H9 (cell line): ENCODE measurements at regions not wholly inside any gene's neighbourhood (a gene's known extent, or its start where the extent isn't known, plus 50 kb on each side); places are given as distances from the start of the nearest gene placed in this dataset.

Experiments
- DNase-seq: peaks from one replicate; pipeline ENCODE4 v3.0.0-alpha.2; 2017
- H2AFZ ChIP-seq: one replicate; pipeline ENCODE4 v1.6.1; 2013; ENCODE audit warnings: mild to moderate bottlenecking, low read length, control low read depth, moderate library complexity
- H2AK5ac ChIP-seq: 2 replicates; pipeline ENCODE4 v1.6.1; 2013; ENCODE audit warnings: low read length, control low read depth, mixed read lengths; ENCODE audit not compliant: insufficient read length
- H2BK120ac ChIP-seq: one replicate; pipeline ENCODE4 v1.6.1; 2013; ENCODE audit warnings: low read depth, mild to moderate bottlenecking, low read length, control low read depth, inconsistent platforms; ENCODE audit not compliant: poor library complexity, severe bottlenecking
- H2BK12ac ChIP-seq: 2 replicates; pipeline ENCODE4 v1.6.1; 2013; ENCODE audit warnings: low read length, control low read depth, mixed read lengths, low read depth; ENCODE audit not compliant: insufficient read length
- H2BK15ac ChIP-seq: 2 replicates; pipeline ENCODE4 v1.6.1; 2013; ENCODE audit warnings: low read depth, low read length, control low read depth
- H2BK20ac ChIP-seq: one replicate; pipeline ENCODE4 v1.6.1; 2013; ENCODE audit warnings: low read depth, mild to moderate bottlenecking, low read length, control low read depth, inconsistent platforms; ENCODE audit not compliant: poor library complexity, severe bottlenecking
- H2BK5ac ChIP-seq: 2 replicates; pipeline ENCODE4 v1.6.1; 2013; ENCODE audit warnings: low read length, control low read depth, mixed read lengths; ENCODE audit not compliant: insufficient read length
- H3K14ac ChIP-seq: 2 replicates; pipeline ENCODE4 v1.6.1; 2013; ENCODE audit warnings: low read length, control low read depth; ENCODE audit not compliant: insufficient read depth
- H3K18ac ChIP-seq: 2 replicates; pipeline ENCODE4 v1.6.1; 2013; ENCODE audit warnings: low read depth, mild to moderate bottlenecking, mixed read lengths, low read length, control low read depth; ENCODE audit not compliant: insufficient read length
- H3K23ac ChIP-seq: 2 replicates; pipeline ENCODE4 v1.6.1; 2013; ENCODE audit warnings: low read length, control low read depth, mixed read lengths, low read depth; ENCODE audit not compliant: insufficient read length
- H3K23me2 ChIP-seq: 2 replicates; pipeline ENCODE4 v1.6.1; 2013; ENCODE audit warnings: low read depth, mild to moderate bottlenecking, mixed read lengths, low read length, control low read depth; ENCODE audit not compliant: insufficient read length, poor library complexity, severe bottlenecking
- H3K27ac ChIP-seq: 2 replicates; pipeline ENCODE4 v1.5.1; 2013; ENCODE audit warnings: low read length, control low read depth, mixed read lengths, low read depth; ENCODE audit not compliant: insufficient read length
- H3K27me3 ChIP-seq: 2 replicates; pipeline ENCODE4 v1.6.1; 2013; ENCODE audit warnings: low read length, control low read depth, inconsistent platforms; ENCODE audit not compliant: insufficient read depth
- H3K4ac ChIP-seq: 2 replicates; pipeline ENCODE4 v1.6.1; 2013; ENCODE audit warnings: low read depth, mild to moderate bottlenecking, control low read depth, inconsistent platforms, low read length, moderate library complexity
- H3K4me1 ChIP-seq: 2 replicates; pipeline ENCODE4 v1.6.1; 2013; ENCODE audit warnings: low read length, control low read depth, inconsistent platforms; ENCODE audit not compliant: insufficient read depth
- H3K4me2 ChIP-seq: 2 replicates; pipeline ENCODE4 v1.6.1; 2013; ENCODE audit warnings: low read length, control low read depth, mixed read lengths; ENCODE audit not compliant: insufficient read length, insufficient read depth
- H3K56ac ChIP-seq: 2 replicates; pipeline ENCODE4 v1.6.1; 2013; ENCODE audit warnings: low read depth, mild to moderate bottlenecking, mixed read lengths, low read length, control low read depth; ENCODE audit not compliant: insufficient read length
- H3K79me1 ChIP-seq: 2 replicates; pipeline ENCODE4 v1.6.1; 2013; ENCODE audit warnings: low read depth, mild to moderate bottlenecking, moderate library complexity, low read length, control low read depth, inconsistent platforms; ENCODE audit not compliant: insufficient read depth, poor library complexity, severe bottlenecking
- H3K79me2 ChIP-seq: 2 replicates; pipeline ENCODE4 v1.6.1; 2013; ENCODE audit warnings: low read length, control low read depth, inconsistent platforms; ENCODE audit not compliant: insufficient read depth
- H3K9ac ChIP-seq: 2 replicates; pipeline ENCODE4 v1.6.1; 2013; ENCODE audit warnings: low read length, control low read depth, mixed read lengths; ENCODE audit not compliant: insufficient read length; ENCODE audit errors: extremely low read depth
- H3K9me3 ChIP-seq: one replicate; pipeline ENCODE4 v1.6.1; 2013; ENCODE audit warnings: low read depth, low read length, inconsistent platforms; ENCODE audit not compliant: control insufficient read depth
- H3T11ph ChIP-seq: one replicate; pipeline ENCODE4 v1.6.1; 2013; ENCODE audit warnings: mild to moderate bottlenecking, low read length, control low read depth, inconsistent platforms
- H4K20me1 ChIP-seq: one replicate; pipeline ENCODE4 v1.6.1; 2013; ENCODE audit not compliant: control insufficient read depth, insufficient read length, insufficient read depth
- H4K5ac ChIP-seq: 2 replicates; pipeline ENCODE4 v1.6.1; 2013; ENCODE audit warnings: low read depth, mild to moderate bottlenecking, mixed read lengths, low read length, control low read depth; ENCODE audit not compliant: insufficient read length
- H4K8ac ChIP-seq: replicated peaks from 2 replicates; pipeline ENCODE4 v1.6.1; 2013; ENCODE audit warnings: low read length, control low read depth, mixed read lengths, low read depth; ENCODE audit not compliant: insufficient read length
- H4K91ac ChIP-seq: 2 replicates; pipeline ENCODE4 v1.6.1; 2013; ENCODE audit warnings: low read depth, mild to moderate bottlenecking, moderate library complexity, mixed read lengths, low read length, control low read depth; ENCODE audit not compliant: insufficient read length
- H3K27ac Mint-ChIP-seq, 3 experiments: 2 replicates in 2 of 3; 3 replicates in 1 of 3; pipeline ENCODE4 v1.8.0; 2020 to 2021; ENCODE audit warnings: mixed read lengths in 3 of 3, mild to moderate bottlenecking in 1 of 3, moderate library complexity in 1 of 3
- H3K27me3 Mint-ChIP-seq: 2 replicates; pipeline ENCODE4 v1.8.0; 2021; ENCODE audit warnings: low read depth, mild to moderate bottlenecking, moderate library complexity, mixed read lengths
- H3K36me3 Mint-ChIP-seq, 3 experiments: 2 replicates in 2 of 3; 3 replicates in 1 of 3; pipeline ENCODE4 v1.8.0; 2020 to 2021; ENCODE audit warnings: low read depth in 3 of 3, mixed read lengths in 3 of 3; ENCODE audit not compliant: insufficient read depth in 1 of 3
- H3K4me1 Mint-ChIP-seq, 2 experiments: 2 replicates each; pipeline ENCODE4 v1.8.0; 2020; ENCODE audit warnings: mixed read lengths in 2 of 2
- H3K4me3 Mint-ChIP-seq, 2 experiments: 2 replicates in 1 of 2; 3 replicates in 1 of 2; pipeline ENCODE4 v1.8.0; 2020 to 2021; ENCODE audit warnings: mild to moderate bottlenecking in 2 of 2, mixed read lengths in 2 of 2, moderate library complexity in 1 of 2
- H3K9me3 Mint-ChIP-seq, 2 experiments: 2 replicates in 1 of 2; 3 replicates in 1 of 2; pipeline ENCODE4 v1.8.0; 2020; ENCODE audit warnings: mild to moderate bottlenecking in 2 of 2, mixed read lengths in 2 of 2, moderate library complexity in 1 of 2
- CTCF ChIP-seq: fragments of 200-600 bp; sonication (generic); conservative IDR thresholded peaks from 3 replicates; pipeline ENCODE4 v1.8.0; 2021; ENCODE audit warnings: antibody characterized with exemption, mild to moderate bottlenecking
- WGBS: extraction: QIAGEN DNeasy Blood & Tissue Kit; methylation state at CpG from one replicate; pipeline ENCODE4 v1.1.7; 2013; ENCODE audit warnings: missing lambda C conversion rate, low lambda C conversion rate, mixed read lengths; ENCODE audit not compliant: insufficient read length; ENCODE audit errors: extremely low coverage; 5-methylcytosine and 5-hydroxymethylcytosine counted together

GRCh38 chr1:103309786-103310185 lies 201.5 kb upstream of the COL11A1 start:
- Histone ChIP-seq H3K18ac (no peak overlapping the region), H3K27me3 (no peaks in the 10 kb centered on the region), H2BK15ac (no peak overlapping the region), H3K4me1 (no peaks in the 10 kb centered on the region), H3K27ac (no peak overlapping the region), H3K79me1 (no peaks in the 10 kb centered on the region), H3T11ph (no peak overlapping the region), H3K4ac (no peak overlapping the region), H2BK12ac (no peak overlapping the region), H2BK5ac (no peak overlapping the region), H3K56ac (no peak overlapping the region), H3K4me2 (no peak overlapping the region), H2BK120ac (no peak overlapping the region), H4K8ac (no peak overlapping the region), H4K91ac (no peak overlapping the region), H3K79me2 (no peaks in the 10 kb centered on the region), H3K14ac (no peak overlapping the region), H3K23ac (no peak overlapping the region), H3K9ac (no peak overlapping the region), H2AK5ac (no peak overlapping the region), H4K5ac (no peak overlapping the region), H3K23me2 (no peaks in the 10 kb centered on the region), H3K9me3 (no peaks in the 10 kb centered on the region), H2BK20ac (no peak overlapping the region), H2AFZ (no peak overlapping the region), H4K20me1 (no peaks in the 10 kb centered on the region)
- H3K4me1 Mint-ChIP-seq = no peaks in the 10 kb centered on the region
- no peaks in the 10 kb centered on the region; the same call in 1 of the 2 replicates for H3K27me3 Mint-ChIP-seq
- H3K9me3 Mint-ChIP-seq = no peaks in the 10 kb centered on the region
- TF ChIP-seq CTCF = no peak
- H3K4me3 Mint-ChIP-seq = no peak overlapping the region
- H3K36me3 Mint-ChIP-seq = no peaks in the 10 kb centered on the region
- DNase-seq = no peak
- no CpG with 5 or more reads among the region's 1 CpG for WGBS
- no peak overlapping the region for H3K27ac Mint-ChIP-seq
